CD8-positive, alpha-beta memory T cell (primary cell): ENCODE measurements at regions not wholly inside any gene's neighbourhood (a gene's known extent, or its start where the extent isn't known, plus 50 kb on each side); places are given as distances from the start of the nearest gene placed in this dataset.
A peak's percentile ranks its signal among the peaks of the same experiment; 100 is the strongest.
"Not testable (repeated sequence)": the region's sequence is repeated elsewhere in the genome, so short reads cannot be mapped to it uniquely, and the experiment has no call there.

Source experiments
- CTCF ChIA-PET: fragments of 350-600 bp; sonication (Branson Sonifier 250); formaldehyde crosslinking; loops from one replicate; lab custom pipeline; 2021; ENCODE audit warnings: antibody characterized with exemption; lab: Charles Lee
- POLR2A ChIA-PET: fragments of 350-600 bp; sonication (Branson Sonifier 250); formaldehyde crosslinking; loops from one replicate; lab custom pipeline; 2021; ENCODE audit warnings: antibody characterized with exemption; lab: Charles Lee
- DNase-seq, 5 donors: peaks; one replicate each; pipeline versions ENCODE4 v3.0.0 to v3.0.0-alpha.2; 2020 to 2022; ENCODE audit warnings: mixed read lengths in 1 of 5
- H3K27ac ChIP-seq: one replicate; pipeline ENCODE4 v1.7.0; 2013; ENCODE audit warnings: low read depth, mild to moderate bottlenecking, low read length, moderate library complexity
- H3K27me3 ChIP-seq: 2 replicates; pipeline ENCODE4 v1.7.0; 2013; ENCODE audit warnings: low read length, mild to moderate bottlenecking; ENCODE audit not compliant: insufficient read depth, poor library complexity, severe bottlenecking
- H3K36me3 ChIP-seq: 2 replicates; pipeline ENCODE4 v1.7.0; 2013; ENCODE audit warnings: mild to moderate bottlenecking, low read length, moderate library complexity; ENCODE audit not compliant: insufficient read depth
- H3K4me1 ChIP-seq: 2 replicates; pipeline ENCODE4 v1.7.0; 2013; ENCODE audit warnings: mild to moderate bottlenecking, low read length, moderate library complexity; ENCODE audit not compliant: insufficient read depth
- H3K4me3 ChIP-seq: 2 replicates; pipeline ENCODE4 v1.7.0; 2013; ENCODE audit warnings: mild to moderate bottlenecking, low read length
- H3K9me3 ChIP-seq: 2 replicates; pipeline ENCODE4 v1.7.0; 2013; ENCODE audit warnings: mild to moderate bottlenecking, low read length
- H3K27ac Mint-ChIP-seq, 8 donors: one replicate each; pipeline ENCODE4 v1.8.0; 2020 to 2021; ENCODE audit warnings: mixed read lengths in 8 of 8, mild to moderate bottlenecking in 6 of 8, inconsistent platforms in 3 of 8, moderate library complexity in 3 of 8
- H3K27me3 Mint-ChIP-seq, 2 donors: one replicate each; pipeline ENCODE4 v1.8.0; 2020 to 2021; ENCODE audit warnings: mixed read lengths in 2 of 2, mild to moderate bottlenecking in 1 of 2, moderate library complexity in 1 of 2
- H3K36me3 Mint-ChIP-seq, 3 donors: one replicate each; pipeline ENCODE4 v1.8.0; 2020 to 2021; ENCODE audit warnings: mixed read lengths in 3 of 3, inconsistent platforms in 1 of 3, mild to moderate bottlenecking in 1 of 3
- H3K4me1 Mint-ChIP-seq, 3 donors: one replicate each; pipeline ENCODE4 v1.8.0; 2020 to 2021; ENCODE audit warnings: mixed read lengths in 3 of 3, inconsistent platforms in 1 of 3, mild to moderate bottlenecking in 1 of 3
- H3K4me3 Mint-ChIP-seq, 7 donors: one replicate each; pipeline ENCODE4 v1.8.0; 2020 to 2021; ENCODE audit warnings: mixed read lengths in 7 of 7, mild to moderate bottlenecking in 6 of 7, moderate library complexity in 4 of 7, inconsistent platforms in 2 of 7
- H3K9me3 Mint-ChIP-seq, 5 donors: one replicate each; pipeline ENCODE4 v1.8.0; 2020 to 2022; ENCODE audit warnings: mixed read lengths in 5 of 5, mild to moderate bottlenecking in 3 of 5, moderate library complexity in 2 of 5, inconsistent platforms in 1 of 5

GRCh38 chr12:8375122-8375521 is 80.6 kb upstream of the CLEC6A start:
- H3K36me3 Mint-ChIP-seq, H3K27me3 ChIP-seq, H3K9me3 ChIP-seq, H3K36me3 ChIP-seq, H3K4me1 Mint-ChIP-seq, CTCF ChIA-PET, H3K4me3 ChIP-seq, H3K27ac Mint-ChIP-seq, H3K4me3 Mint-ChIP-seq, POLR2A ChIA-PET, DNase-seq, H3K27ac ChIP-seq, H3K4me1 ChIP-seq, H3K9me3 Mint-ChIP-seq: not testable (repeated sequence)
- peaks cover 6 to 36% of the 10 kb centered on the region in 2 donors for H3K27me3 Mint-ChIP-seq

- H3K4me3 ChIP-seq, H3K4me3 Mint-ChIP-seq, H3K27ac ChIP-seq, CTCF ChIA-PET, H3K27ac Mint-ChIP-seq, H3K9me3 Mint-ChIP-seq, H3K4me1 Mint-ChIP-seq, H3K36me3 Mint-ChIP-seq, H3K9me3 ChIP-seq, POLR2A ChIA-PET, H3K27me3 ChIP-seq, H3K4me1 ChIP-seq, H3K36me3 ChIP-seq, DNase-seq: not testable (repeated sequence)
- peaks cover 7 to 22% of the 10 kb centered on the region in 2 donors for H3K27me3 Mint-ChIP-seq
Observed at GRCh38 chr12:8377756-8378155, 78.0 kb upstream of the CLEC6A start.

- H3K27me3 ChIP-seq, H3K9me3 ChIP-seq, DNase-seq, H3K4me3 ChIP-seq, H3K4me3 Mint-ChIP-seq, H3K27ac ChIP-seq, H3K4me1 Mint-ChIP-seq, CTCF ChIA-PET, H3K9me3 Mint-ChIP-seq, H3K4me1 ChIP-seq, POLR2A ChIA-PET, H3K27ac Mint-ChIP-seq, H3K36me3 ChIP-seq, H3K36me3 Mint-ChIP-seq: not testable (repeated sequence)
- peaks cover 4 to 18% of the 10 kb centered on the region in 2 donors for H3K27me3 Mint-ChIP-seq
Observed at GRCh38 chr12:8382556-8382955, 73.2 kb upstream of the CLEC6A start.

- H3K4me3 ChIP-seq, H3K4me3 Mint-ChIP-seq, DNase-seq, H3K27me3 ChIP-seq, H3K9me3 ChIP-seq, H3K4me1 ChIP-seq, H3K9me3 Mint-ChIP-seq, H3K4me1 Mint-ChIP-seq, CTCF ChIA-PET, H3K36me3 Mint-ChIP-seq, H3K27ac ChIP-seq, H3K36me3 ChIP-seq, H3K27ac Mint-ChIP-seq, POLR2A ChIA-PET: not testable (repeated sequence)
- H3K27me3 Mint-ChIP-seq, result peaks cover 4 to 19% of the 10 kb centered on the region in 2 donors
Observed at GRCh38 chr12:8384686-8385085, 71.1 kb upstream of the CLEC6A start.

GRCh38 chr12:8385431-8385830 is 70.3 kb upstream of the CLEC6A start:
- POLR2A ChIA-PET, H3K9me3 ChIP-seq, H3K9me3 Mint-ChIP-seq, H3K27me3 ChIP-seq, H3K4me3 Mint-ChIP-seq, H3K36me3 ChIP-seq, H3K4me1 Mint-ChIP-seq, CTCF ChIA-PET, H3K4me1 ChIP-seq, H3K27ac Mint-ChIP-seq, DNase-seq, H3K36me3 Mint-ChIP-seq, H3K27ac ChIP-seq, H3K4me3 ChIP-seq: not testable (repeated sequence)
- peaks cover 4 to 19% of the 10 kb centered on the region in 2 donors for H3K27me3 Mint-ChIP-seq

- H3K4me1 ChIP-seq, DNase-seq, H3K4me1 Mint-ChIP-seq, H3K9me3 Mint-ChIP-seq, POLR2A ChIA-PET, H3K36me3 ChIP-seq, CTCF ChIA-PET, H3K4me3 Mint-ChIP-seq, H3K27ac Mint-ChIP-seq, H3K27me3 ChIP-seq, H3K4me3 ChIP-seq, H3K9me3 ChIP-seq, H3K36me3 Mint-ChIP-seq, H3K27ac ChIP-seq: not testable (repeated sequence)
- H3K27me3 Mint-ChIP-seq, result peaks cover 0 to 14% of the 10 kb centered on the region in 2 donors
Observed at GRCh38 chr12:8386661-8387060, 69.1 kb upstream of the CLEC6A start.

GRCh38 chr12:8389296-8389695 is 66.5 kb upstream of the CLEC6A start:
- H3K27me3 ChIP-seq, H3K4me1 Mint-ChIP-seq, H3K27ac ChIP-seq, POLR2A ChIA-PET, H3K4me1 ChIP-seq, DNase-seq, H3K9me3 Mint-ChIP-seq, H3K27ac Mint-ChIP-seq, H3K36me3 ChIP-seq, H3K4me3 ChIP-seq, H3K36me3 Mint-ChIP-seq, H3K9me3 ChIP-seq: not testable (repeated sequence)
- Mint-ChIP-seq H3K27me3 (peaks cover 0 to 25% of the 10 kb centered on the region in 2 donors), H3K4me3 (peak overlapping the region; percentile 40 to 82 (median 57))
- CTCF ChIA-PET, result interaction anchor here (1.0 to 1.1 kb wide), 2 partner anchors 108 to 146 kb away, joined by 3 read pairs; no protein-coding TSS in a partner anchor

- H3K4me1 ChIP-seq, H3K4me3 ChIP-seq, H3K27me3 ChIP-seq, H3K27ac Mint-ChIP-seq, H3K36me3 ChIP-seq, H3K36me3 Mint-ChIP-seq, H3K9me3 Mint-ChIP-seq, H3K4me1 Mint-ChIP-seq, POLR2A ChIA-PET, H3K27ac ChIP-seq, H3K9me3 ChIP-seq: not testable (repeated sequence)
- H3K4me3 Mint-ChIP-seq, result peak overlapping the region in 6 of 7 donors; percentile 41 to 85 (median 59)
- DNase-seq, result peak in 3 of 5 donors; percentile 56 to 78 (median 63)
- H3K27me3 Mint-ChIP-seq, result peaks cover 0 to 20% of the 10 kb centered on the region in 2 donors
- CTCF ChIA-PET, result interaction anchor here (0.6 to 1.1 kb wide), 3 partner anchors 109 to 332 kb away, joined by 3 read pairs; no protein-coding TSS in a partner anchor
Observed at GRCh38 chr12:8390001-8390777, 65.6 kb upstream of the CLEC6A start.
